Immature natural killer cell (primary cell): ENCODE measurements at regions not wholly inside any gene's neighbourhood (a gene's known extent, or its start where the extent isn't known, plus 50 kb on each side); places are given as distances from the start of the nearest gene placed in this dataset.

Experiments used
- DNase-seq, 3 donors: peaks; one replicate each; pipeline ENCODE4 v3.0.0; 2022; ENCODE audit warnings: mixed read lengths in 1 of 3
- H3K27ac Mint-ChIP-seq, 6 donors: one replicate each; pipeline ENCODE4 v1.8.0; 2020; ENCODE audit warnings: mixed read lengths in 6 of 6, mild to moderate bottlenecking in 5 of 6, inconsistent platforms in 4 of 6, moderate library complexity in 3 of 6
- H3K27me3 Mint-ChIP-seq, 3 donors: one replicate each; pipeline ENCODE4 v1.8.0; 2020 to 2021; ENCODE audit warnings: low read depth in 3 of 3, mild to moderate bottlenecking in 3 of 3, mixed read lengths in 3 of 3, moderate library complexity in 3 of 3, inconsistent platforms in 1 of 3
- H3K36me3 Mint-ChIP-seq, 3 donors: one replicate each; pipeline ENCODE4 v1.8.0; 2020; ENCODE audit warnings: mixed read lengths in 3 of 3, inconsistent platforms in 2 of 3, mild to moderate bottlenecking in 2 of 3
- H3K4me1 Mint-ChIP-seq, 2 donors: one replicate each; pipeline ENCODE4 v1.8.0; 2020; ENCODE audit warnings: inconsistent platforms in 2 of 2, mild to moderate bottlenecking in 2 of 2, mixed read lengths in 2 of 2, moderate library complexity in 1 of 2
- H3K4me3 Mint-ChIP-seq, 5 donors: one replicate each; pipeline ENCODE4 v1.8.0; 2020; ENCODE audit warnings: mild to moderate bottlenecking in 5 of 5, mixed read lengths in 5 of 5, inconsistent platforms in 3 of 5, moderate library complexity in 3 of 5
- H3K9me3 Mint-ChIP-seq, 6 donors: one replicate each; pipeline ENCODE4 v1.8.0; 2020; ENCODE audit warnings: mild to moderate bottlenecking in 6 of 6, mixed read lengths in 6 of 6, inconsistent platforms in 4 of 6, moderate library complexity in 3 of 6

DNA sequence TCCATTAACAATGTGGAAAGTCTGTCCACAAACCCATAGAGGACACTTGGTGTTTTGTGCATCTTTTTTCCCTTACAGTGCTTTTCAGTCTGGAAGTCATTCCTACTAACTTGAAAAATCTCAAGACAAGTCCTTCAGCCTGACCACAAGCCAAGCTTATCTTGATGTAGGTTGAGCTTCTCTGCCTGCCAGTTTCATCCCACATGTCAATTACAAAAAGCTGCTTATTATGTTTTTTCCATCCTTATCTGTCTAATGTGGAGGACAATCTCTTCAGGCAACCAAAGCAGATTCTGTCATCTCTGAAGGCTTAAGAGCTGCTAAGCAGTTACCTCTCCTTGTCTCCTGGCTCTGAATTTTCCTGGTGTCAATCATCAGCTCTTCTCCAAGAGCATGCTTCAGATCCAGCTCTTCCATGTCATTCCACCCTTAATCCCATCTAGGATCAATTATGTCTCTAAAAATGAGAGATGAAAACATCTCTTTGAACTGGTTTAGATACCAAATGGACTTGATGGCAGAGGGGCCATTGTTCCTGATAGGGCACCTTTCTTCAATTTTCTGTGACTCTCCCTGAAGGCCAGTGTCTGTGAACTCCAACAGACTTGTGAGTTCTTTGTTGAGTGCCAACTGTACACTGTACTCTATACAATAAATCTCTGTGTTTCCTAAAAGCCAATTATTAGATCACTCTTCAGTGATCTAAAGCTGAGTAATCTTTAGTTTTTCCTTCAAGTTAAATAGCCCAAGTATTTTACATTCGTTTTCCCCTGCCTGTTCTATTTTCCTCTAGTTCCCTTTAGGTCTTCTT, 208.6 kb downstream of the RBM43 start:
- Mint-ChIP-seq H3K4me3 (no peak overlapping the region), H3K27ac (peak overlapping the region in 2 of 6 donors; percentile 4 to 31), H3K9me3 (no peaks in the 10 kb centered on the region), H3K27me3 (peaks cover 1 to 2% (median 1%) of the 10 kb centered on the region in 3 donors), H3K36me3 (no peaks in the 10 kb centered on the region), H3K4me1 (no peaks in the 10 kb centered on the region)
- no peak for DNase-seq

DNA sequence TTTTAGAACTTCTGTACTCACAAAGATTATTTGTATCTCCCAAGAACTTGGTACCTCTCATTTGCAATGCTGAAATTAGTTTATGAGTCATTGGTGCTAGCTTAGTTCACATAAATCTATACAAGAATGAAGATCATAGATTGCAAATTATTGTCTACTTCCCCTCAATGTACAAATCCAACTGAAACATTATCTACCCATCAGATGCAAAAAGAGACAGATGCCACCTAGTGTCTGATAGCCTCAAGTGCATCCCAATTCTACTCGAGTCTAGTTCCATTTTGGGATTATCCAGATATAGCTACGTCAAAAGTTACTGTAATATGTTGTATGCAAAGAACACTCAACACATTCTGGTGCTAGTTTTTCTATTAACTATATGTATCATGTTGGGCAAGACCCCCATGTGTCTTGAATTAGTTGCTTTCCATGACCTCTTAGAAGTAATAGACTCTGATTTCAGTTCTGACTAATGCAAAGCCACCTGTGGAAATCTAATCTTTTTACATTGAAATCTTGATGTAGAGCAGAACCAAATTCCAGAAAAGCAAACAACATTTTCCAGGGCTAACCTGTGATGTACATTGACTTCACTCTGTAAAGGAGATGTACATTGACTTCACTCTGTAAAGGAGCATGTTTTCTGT, 210.0 kb downstream of the RBM43 start:
- no peaks in the 10 kb centered on the region for H3K4me1 Mint-ChIP-seq
- H3K9me3 Mint-ChIP-seq: no peaks in the 10 kb centered on the region
- no peak overlapping the region for H3K27ac Mint-ChIP-seq
- peaks cover 0 to 6% (median 1%) of the 10 kb centered on the region in 3 donors for H3K27me3 Mint-ChIP-seq
- H3K4me3 Mint-ChIP-seq: no peak overlapping the region
- no peaks in the 10 kb centered on the region for H3K36me3 Mint-ChIP-seq
- DNase-seq: peak; percentile 9 to 30 (median 18)

- H3K9me3 Mint-ChIP-seq: no peaks in the 10 kb centered on the region
- H3K4me3 Mint-ChIP-seq: no peak overlapping the region
- no peak overlapping the region for H3K27ac Mint-ChIP-seq
- no peak for DNase-seq
- peaks cover 0 to 6% (median 1%) of the 10 kb centered on the region in 3 donors for H3K27me3 Mint-ChIP-seq
- H3K36me3 Mint-ChIP-seq: no peaks in the 10 kb centered on the region
- H3K4me1 Mint-ChIP-seq: no peaks in the 10 kb centered on the region
Observed at GRCh38 chr2:151049746-151050145, 211.9 kb downstream of the RBM43 start.

- Mint-ChIP-seq H3K4me1 (no peaks in the 10 kb centered on the region), H3K36me3 (no peaks in the 10 kb centered on the region), H3K4me3 (no peak overlapping the region), H3K27ac (no peak overlapping the region), H3K27me3 (peaks cover 0 to 6% (median 1%) of the 10 kb centered on the region in 3 donors), H3K9me3 (no peaks in the 10 kb centered on the region)
- no peak for DNase-seq
Observed at GRCh38 chr2:151048331-151049054, 213.2 kb downstream of the RBM43 start.

GRCh38 chr2:151043484-151043883, 218.2 kb downstream of the RBM43 start:
- Mint-ChIP-seq H3K27me3 (peaks cover 0 to 4% (median 3%) of the 10 kb centered on the region in 3 donors), H3K36me3 (no peaks in the 10 kb centered on the region), H3K9me3 (peaks cover 0 to 1% (median 0%) of the 10 kb centered on the region in 6 donors), H3K27ac (no peak overlapping the region), H3K4me1 (no peaks in the 10 kb centered on the region), H3K4me3 (no peak overlapping the region)
- no peak for DNase-seq

- no peaks in the 10 kb centered on the region for H3K36me3 Mint-ChIP-seq
- H3K27ac Mint-ChIP-seq: no peak overlapping the region
- H3K4me1 Mint-ChIP-seq: no peaks in the 10 kb centered on the region
- H3K4me3 Mint-ChIP-seq: no peak overlapping the region
- H3K27me3 Mint-ChIP-seq: peaks cover 0 to 7% (median 4%) of the 10 kb centered on the region in 3 donors
- peaks cover 0 to 1% (median 0%) of the 10 kb centered on the region in 6 donors for H3K9me3 Mint-ChIP-seq
- DNase-seq: no peak
Observed at GRCh38 chr2:151042964-151043363, 218.7 kb downstream of the RBM43 start.

DNA sequence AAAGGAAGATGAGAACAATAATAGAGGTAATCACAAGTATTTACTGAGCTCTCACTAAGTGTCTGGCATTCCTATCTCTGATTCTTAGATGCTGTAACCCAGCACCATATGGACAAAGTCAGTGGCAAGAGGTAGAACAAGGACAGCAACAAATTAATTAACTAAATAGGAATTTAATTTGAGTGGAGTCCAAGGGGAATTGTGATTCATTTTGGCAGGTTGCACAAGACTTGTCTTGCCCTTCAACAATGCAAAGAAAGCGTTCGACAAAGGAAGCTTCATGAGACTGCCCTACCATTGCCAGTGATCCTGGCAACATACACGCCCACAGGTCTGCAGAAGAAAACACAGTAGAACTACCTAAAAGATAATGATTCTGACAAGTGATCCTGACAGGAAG, 221.6 kb downstream of the RBM43 start:
- H3K36me3 Mint-ChIP-seq: no peaks in the 10 kb centered on the region

DNA sequence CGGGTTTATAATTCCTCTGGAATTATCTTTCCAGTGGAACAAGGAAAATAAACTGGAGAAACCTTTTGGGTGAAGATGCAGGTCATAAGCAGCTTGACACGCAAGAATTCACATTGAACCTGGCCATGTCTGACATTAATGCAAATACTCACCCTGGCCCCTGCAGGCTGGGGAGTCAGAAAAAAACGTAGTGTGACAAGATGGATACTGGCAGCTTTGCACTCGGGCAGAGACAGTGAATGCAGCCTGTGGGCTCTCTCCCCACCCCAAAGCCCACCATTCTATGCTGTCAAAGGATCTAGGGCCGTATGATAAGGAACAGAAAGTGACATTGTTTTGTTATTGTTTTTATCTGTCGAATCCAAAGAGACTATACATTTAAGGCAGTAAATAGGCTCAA, 223.1 kb downstream of the RBM43 start:
- H3K27ac Mint-ChIP-seq: no peak overlapping the region
- no peak overlapping the region for H3K4me3 Mint-ChIP-seq
- DNase-seq: no peak
- H3K4me1 Mint-ChIP-seq: no peaks in the 10 kb centered on the region
- peaks cover 0 to 1% (median 0%) of the 10 kb centered on the region in 6 donors for H3K9me3 Mint-ChIP-seq
- no peaks in the 10 kb centered on the region for H3K36me3 Mint-ChIP-seq
- H3K27me3 Mint-ChIP-seq: peaks cover 0 to 5% (median 5%) of the 10 kb centered on the region in 3 donors

More for the DNA sequence above, 221.6 kb downstream of the RBM43 start:
- H3K4me3 Mint-ChIP-seq: no peak overlapping the region
- H3K9me3 Mint-ChIP-seq: peaks cover 0 to 1% (median 0%) of the 10 kb centered on the region in 6 donors
- no peak overlapping the region for H3K27ac Mint-ChIP-seq
- H3K4me1 Mint-ChIP-seq: no peaks in the 10 kb centered on the region
- peaks cover 0 to 5% (median 4%) of the 10 kb centered on the region in 3 donors for H3K27me3 Mint-ChIP-seq
- no peak for DNase-seq

GRCh38 chr2:151037434-151037833, 224.2 kb downstream of the RBM43 start:
- H3K9me3 Mint-ChIP-seq: peaks cover 0 to 1% (median 0%) of the 10 kb centered on the region in 6 donors
- no peaks in the 10 kb centered on the region for H3K36me3 Mint-ChIP-seq
- no peak overlapping the region for H3K27ac Mint-ChIP-seq
- no peaks in the 10 kb centered on the region for H3K4me1 Mint-ChIP-seq
- H3K27me3 Mint-ChIP-seq: peaks cover 0 to 5% (median 3%) of the 10 kb centered on the region in 3 donors
- DNase-seq: no peak
- H3K4me3 Mint-ChIP-seq: no peak overlapping the region

DNA sequence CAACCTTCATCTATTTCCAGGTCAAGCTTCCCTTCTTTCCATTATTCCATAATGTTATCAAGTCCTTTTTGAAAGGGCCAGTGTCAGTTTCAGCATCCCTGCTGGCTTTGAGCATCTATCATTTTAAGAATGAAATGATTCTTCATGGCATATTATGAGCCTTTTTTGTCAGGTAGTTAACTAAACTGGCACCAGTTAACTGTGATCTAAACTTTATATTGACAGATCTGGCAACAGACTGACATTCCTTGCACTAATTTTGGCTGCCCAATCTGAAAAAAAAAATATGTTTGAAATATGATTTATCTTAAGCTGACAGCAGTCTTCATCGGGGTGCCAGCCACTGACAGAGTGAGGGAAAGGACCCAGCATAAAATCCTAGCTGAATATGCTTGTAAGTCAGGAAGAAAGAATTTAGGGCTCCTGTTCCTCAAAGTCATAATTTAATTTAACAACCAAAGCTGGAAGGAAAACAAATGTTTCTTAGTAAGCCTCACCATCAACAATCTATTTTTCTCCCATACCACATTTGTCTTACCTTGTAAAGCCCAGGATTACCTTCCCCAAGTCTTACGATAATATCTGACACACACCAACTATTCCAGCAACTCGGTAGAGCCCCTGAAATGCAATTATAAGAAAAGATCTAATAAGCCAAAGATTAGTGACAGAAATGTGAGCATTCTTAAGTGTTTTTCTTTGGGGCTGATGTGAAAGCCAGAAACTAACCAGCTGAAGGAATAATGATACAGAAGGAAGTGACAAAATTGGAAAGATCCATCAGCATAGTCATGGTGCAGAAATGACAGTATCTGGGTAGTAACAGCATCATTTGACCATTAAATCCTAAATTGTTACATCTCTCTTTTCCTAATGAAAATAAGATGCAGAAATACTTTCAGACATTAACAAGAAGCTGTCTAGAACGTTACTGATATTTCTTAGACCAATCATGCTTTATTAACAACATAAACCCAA, 228.1 kb downstream of the RBM43 start:
- H3K27me3 Mint-ChIP-seq: peaks cover 0 to 12% (median 1%) of the 10 kb centered on the region in 3 donors
- H3K27ac Mint-ChIP-seq: no peak overlapping the region
- H3K9me3 Mint-ChIP-seq: peaks cover 0 to 4% (median 0%) of the 10 kb centered on the region in 6 donors
- H3K4me1 Mint-ChIP-seq: no peaks in the 10 kb centered on the region
- no peak overlapping the region for H3K4me3 Mint-ChIP-seq
- DNase-seq: no peak
- no peaks in the 10 kb centered on the region for H3K36me3 Mint-ChIP-seq

DNA sequence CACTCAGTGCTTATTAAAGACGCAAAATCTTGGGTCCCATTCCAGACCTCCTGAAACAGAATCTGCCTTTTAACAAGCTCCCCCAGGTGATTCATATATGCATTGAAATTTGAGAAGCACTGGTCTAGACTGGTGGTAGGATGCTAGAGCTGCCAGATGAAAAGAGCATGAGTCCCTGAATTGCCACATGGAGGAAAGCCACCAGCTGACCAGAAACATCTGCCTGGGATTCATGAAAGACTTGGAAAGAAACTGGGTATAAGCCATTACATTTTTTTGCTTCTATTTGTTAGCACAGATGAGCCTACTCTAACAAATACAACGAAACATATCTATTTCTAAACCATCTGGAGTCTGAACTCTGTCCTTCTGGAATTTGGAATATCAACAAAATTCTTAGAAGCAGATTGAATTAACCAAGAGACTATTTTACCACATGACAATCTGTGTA, 228.9 kb downstream of the RBM43 start:
- peaks cover 0 to 7% (median 1%) of the 10 kb centered on the region in 3 donors for H3K27me3 Mint-ChIP-seq
- H3K4me3 Mint-ChIP-seq: no peak overlapping the region

GRCh38 chr2:151030663-151031230, 230.9 kb downstream of the RBM43 start:
- no peak overlapping the region for H3K4me3 Mint-ChIP-seq
- no peak overlapping the region for H3K27ac Mint-ChIP-seq
- H3K36me3 Mint-ChIP-seq: no peaks in the 10 kb centered on the region
- no peaks in the 10 kb centered on the region for H3K4me1 Mint-ChIP-seq
- peaks cover 0 to 7% (median 1%) of the 10 kb centered on the region in 3 donors for H3K27me3 Mint-ChIP-seq
- DNase-seq: no peak
- peaks cover 0 to 6% (median under 1%) of the 10 kb centered on the region in 6 donors for H3K9me3 Mint-ChIP-seq

More for the DNA sequence above, 228.9 kb downstream of the RBM43 start:
- H3K9me3 Mint-ChIP-seq: peaks cover 0 to 5% (median 0%) of the 10 kb centered on the region in 6 donors
- H3K27ac Mint-ChIP-seq: no peak overlapping the region
- H3K4me1 Mint-ChIP-seq: no peaks in the 10 kb centered on the region
- no peak for DNase-seq
- H3K36me3 Mint-ChIP-seq: no peaks in the 10 kb centered on the region
